Osteoblast (primary cell): ENCODE measurements at regions not wholly inside any gene's neighbourhood (a gene's known extent, or its start where the extent isn't known, plus 50 kb on each side); places are given as distances from the start of the nearest gene placed in this dataset.

Source experiments
- DNase-seq: peaks from one replicate; pipeline ENCODE4 v3.0.0; 2011; ENCODE audit warnings: low spot score, mixed read lengths; ENCODE audit not compliant: insufficient read length; ENCODE audit errors: missing footprints
- H2AFZ ChIP-seq: 2 replicates; pipeline ENCODE4 v1.6.0; 2011; ENCODE audit warnings: mild to moderate bottlenecking, low read length
- H3K27ac ChIP-seq: 2 replicates; pipeline ENCODE4 v1.5.1; 2011; ENCODE audit warnings: mild to moderate bottlenecking, low read depth, low read length, moderate library complexity
- H3K27me3 ChIP-seq: 2 replicates; pipeline ENCODE4 v1.6.0; 2012; ENCODE audit warnings: mild to moderate bottlenecking, control low read depth, inconsistent platforms, low read length, moderate library complexity; ENCODE audit not compliant: insufficient read depth
- H3K36me3 ChIP-seq: 2 replicates; pipeline ENCODE4 v1.5.1; 2011; ENCODE audit warnings: mild to moderate bottlenecking, low read length, control low read depth, moderate library complexity; ENCODE audit not compliant: insufficient read depth
- H3K4me1 ChIP-seq: 2 replicates; pipeline ENCODE4 v1.5.1; 2011; ENCODE audit warnings: mild to moderate bottlenecking, low read length, control low read depth, moderate library complexity; ENCODE audit not compliant: insufficient read depth
- H3K4me2 ChIP-seq: 2 replicates; pipeline ENCODE4 v1.6.0; 2011; ENCODE audit warnings: mild to moderate bottlenecking, low read length; ENCODE audit not compliant: insufficient read depth
- H3K4me3 ChIP-seq: fragments of 200-600 bp; sonication (generic); 3 replicates; pipeline ENCODE4 v1.5.1; 2012; ENCODE audit warnings: mild to moderate bottlenecking, low read length, inconsistent platforms; ENCODE audit not compliant: insufficient read depth
- H3K79me2 ChIP-seq: 2 replicates; pipeline ENCODE4 v1.6.0; 2012; ENCODE audit warnings: mild to moderate bottlenecking, low read length, control low read depth, inconsistent platforms; ENCODE audit not compliant: insufficient read depth
- H3K9me3 ChIP-seq: 2 replicates; pipeline ENCODE4 v1.5.1; 2011; ENCODE audit warnings: low read depth, low read length, control low read depth
- H4K20me1 ChIP-seq: 2 replicates; pipeline ENCODE4 v1.6.0; 2012; ENCODE audit warnings: mild to moderate bottlenecking, low read length, control low read depth; ENCODE audit not compliant: insufficient read depth
- CTCF ChIP-seq: IDR thresholded peaks from 2 replicates; pipeline ENCODE4 v1.5.1; 2011; ENCODE audit warnings: mild to moderate bottlenecking, low read depth, low read length, moderate library complexity; ENCODE audit errors: extremely low read depth

GRCh38 chr1:209268479-209268878 lies 315.0 kb upstream of the CAMK1G start:
- Histone ChIP-seq H3K27me3 (no peaks in the 10 kb centered on the region), H2AFZ (no peak overlapping the region), H3K9me3 (no peaks in the 10 kb centered on the region), H3K27ac (no peak overlapping the region), H3K36me3 (no peaks in the 10 kb centered on the region), H4K20me1 (no peaks in the 10 kb centered on the region), H3K79me2 (no peaks in the 10 kb centered on the region), H3K4me2 (no peak overlapping the region), H3K4me1 (no peaks in the 10 kb centered on the region), H3K4me3 (no peak overlapping the region)
- no peak for DNase-seq
- no peak for TF ChIP-seq CTCF

- no peaks in the 10 kb centered on the region for H3K4me1 ChIP-seq
- no peak for TF ChIP-seq CTCF
- no peak for DNase-seq
- H3K36me3 ChIP-seq, result no peaks in the 10 kb centered on the region
- H3K4me2 ChIP-seq, result no peak overlapping the region
- no peak overlapping the region for H3K27ac ChIP-seq
- no peaks in the 10 kb centered on the region for H3K79me2 ChIP-seq
- no peaks in the 10 kb centered on the region for H3K9me3 ChIP-seq
- H3K4me3 ChIP-seq, result no peak overlapping the region
- no peak overlapping the region for H2AFZ ChIP-seq
- no peaks in the 10 kb centered on the region for H3K27me3 ChIP-seq
- no peaks in the 10 kb centered on the region for H4K20me1 ChIP-seq
Measured at GRCh38 chr1:209276321-209276720, 307.2 kb upstream of the CAMK1G start.

- TF ChIP-seq CTCF, result no peak
- H4K20me1 ChIP-seq, result no peaks in the 10 kb centered on the region
- no peaks in the 10 kb centered on the region for H3K9me3 ChIP-seq
- no peaks in the 10 kb centered on the region for H3K4me1 ChIP-seq
- H3K36me3 ChIP-seq, result no peaks in the 10 kb centered on the region
- no peaks in the 10 kb centered on the region for H3K27me3 ChIP-seq
- no peak for DNase-seq
- no peak overlapping the region for H3K4me3 ChIP-seq
- H3K4me2 ChIP-seq, result no peak overlapping the region
- no peak overlapping the region for H2AFZ ChIP-seq
- no peaks in the 10 kb centered on the region for H3K79me2 ChIP-seq
- H3K27ac ChIP-seq, result no peak overlapping the region
Measured at GRCh38 chr1:209277662-209278061, 305.9 kb upstream of the CAMK1G start.

- no peak overlapping the region for H3K27ac ChIP-seq
- H3K4me2 ChIP-seq, result no peak overlapping the region
- no peaks in the 10 kb centered on the region for H3K79me2 ChIP-seq
- DNase-seq, result peak; percentile 15
- H3K4me1 ChIP-seq, result no peaks in the 10 kb centered on the region
- no peak overlapping the region for H2AFZ ChIP-seq
- no peak overlapping the region for H3K4me3 ChIP-seq
- no peaks in the 10 kb centered on the region for H3K9me3 ChIP-seq
- H3K27me3 ChIP-seq, result peaks cover 2% of the 10 kb centered on the region
- H4K20me1 ChIP-seq, result no peaks in the 10 kb centered on the region
- H3K36me3 ChIP-seq, result no peaks in the 10 kb centered on the region
- TF ChIP-seq CTCF, result no peak
Measured at GRCh38 chr1:209291715-209292114, 291.8 kb upstream of the CAMK1G start.
